ENCODE measurements at regions not wholly inside any gene's neighbourhood (a gene's known extent, or its start where the extent isn't known, plus 50 kb on each side); places are given as distances from the start of the nearest gene placed in this dataset.

GRCh38 chr6:115554060-115554459, 506.6 kb downstream of the FRK start:
- 0% methylated on average over 4 of the region's 4 CpGs for WGBS (ENCODE audit: insufficient coverage, low coverage, missing lambda C conversion rate)
- no TSS peak for BruUV-seq (replicated peaks)
- CTCF ChIA-PET (ENCODE audit: low intra/inter-chr PET ratio) = no interaction called here
- no peak overlapping the region for H3K27ac ChIP-seq (ENCODE audit: extremely low read depth, low read depth, low read length)
- H3K79me2 ChIP-seq (ENCODE audit: control insufficient read depth, insufficient read depth, low read length) = no peaks in the 10 kb centered on the region
- in situ Hi-C loops (cut with MboI) (no loop called here), intact Hi-C loops (cut with micrococcal nuclease) (no loop called here)
- DNase-seq (ENCODE audit: extremely low read depth in 1 of 4, low spot score in 3 of 4) (no peak), FAIRE-seq (no peak), ATAC-seq (no peak)
- H3K9ac ChIP-seq (ENCODE audit: insufficient read depth in 1 of 2, low read depth in 2 of 2, low read length in 2 of 2) = no peak overlapping the region
- no peaks in the 10 kb centered on the region for H3K9me1 ChIP-seq (ENCODE audit: control insufficient read depth, insufficient read depth, low read length)
- H2AFZ ChIP-seq (ENCODE audit: low read depth, low read length) = no peak overlapping the region
- TF ChIP-seq MCM3 (IDR thresholded peaks at IDR 0.05) = no peak
- no peak for TF ChIP-seq NR2C2 (CRISPR knock-in tag; IDR thresholded peaks at IDR 0.05)
- no peak for TF ChIP-seq NR2C2 (tag; IDR thresholded peaks at IDR 0.05)
- TF ChIP-seq MTF1 (CRISPR knock-in tag; IDR thresholded peaks at IDR 0.05; ENCODE audit: borderline replicate concordance) = no peak
- TF ChIP-seq FUS (optimal IDR thresholded peaks at IDR 0.05; ENCODE audit: low read depth, low read length) = no peak
- TF ChIP-seq, protein P1, sequence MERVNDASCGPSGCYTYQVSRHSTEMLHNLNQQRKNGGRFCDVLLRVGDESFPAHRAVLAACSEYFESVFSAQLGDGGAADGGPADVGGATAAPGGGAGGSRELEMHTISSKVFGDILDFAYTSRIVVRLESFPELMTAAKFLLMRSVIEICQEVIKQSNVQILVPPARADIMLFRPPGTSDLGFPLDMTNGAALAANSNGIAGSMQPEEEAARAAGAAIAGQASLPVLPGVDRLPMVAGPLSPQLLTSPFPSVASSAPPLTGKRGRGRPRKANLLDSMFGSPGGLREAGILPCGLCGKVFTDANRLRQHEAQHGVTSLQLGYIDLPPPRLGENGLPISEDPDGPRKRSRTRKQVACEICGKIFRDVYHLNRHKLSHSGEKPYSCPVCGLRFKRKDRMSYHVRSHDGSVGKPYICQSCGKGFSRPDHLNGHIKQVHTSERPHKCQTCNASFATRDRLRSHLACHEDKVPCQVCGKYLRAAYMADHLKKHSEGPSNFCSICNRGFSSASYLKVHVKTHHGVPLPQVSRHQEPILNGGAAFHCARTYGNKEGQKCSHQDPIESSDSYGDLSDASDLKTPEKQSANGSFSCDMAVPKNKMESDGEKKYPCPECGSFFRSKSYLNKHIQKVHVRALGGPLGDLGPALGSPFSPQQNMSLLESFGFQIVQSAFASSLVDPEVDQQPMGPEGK (CRISPR knock-in tag; IDR thresholded peaks at IDR 0.05; ENCODE audit: borderline replicate concordance) = no peak
- no peak for TF ChIP-seq ZNF740 (CRISPR knock-in tag; IDR thresholded peaks at IDR 0.05)
- no peak for TF ChIP-seq ZNF740 (tag; IDR thresholded peaks at IDR 0.05)
- POLR2A ChIA-PET = no interaction called here
- no peaks in the 10 kb centered on the region for H3K4me1 ChIP-seq (replicated peaks in 1 of 2; ENCODE audit: control insufficient read depth in 2 of 2, insufficient read depth in 2 of 2, low read length in 2 of 2)
- no peaks in the 10 kb centered on the region; the same call in 1 of the 2 replicates for H3K9me3 ChIP-seq (replicated peaks; ENCODE audit: control insufficient read depth, insufficient read depth, low read depth, low read length)
- no peaks in the 10 kb centered on the region for H3K36me3 ChIP-seq (ENCODE audit: control insufficient read depth, insufficient read depth, low read length)
- H3K4me3 ChIP-seq = no peak overlapping the region
- no peaks in the 10 kb centered on the region for H4K20me1 ChIP-seq (replicated peaks; ENCODE audit: control insufficient read depth, insufficient read depth, low read length)
- no peaks in the 10 kb centered on the region for H3K27me3 ChIP-seq (ENCODE audit: control insufficient read depth in 2 of 2, insufficient read depth in 2 of 2, low read length in 2 of 2)
- H3K4me2 ChIP-seq (ENCODE audit: insufficient read depth, low read length) = no peak overlapping the region

Measured in K562 (cell line).